ENCODE measurements at regions not wholly inside any gene's neighbourhood (a gene's known extent, or its start where the extent isn't known, plus 50 kb on each side); places are given as distances from the start of the nearest gene placed in this dataset.

DNA sequence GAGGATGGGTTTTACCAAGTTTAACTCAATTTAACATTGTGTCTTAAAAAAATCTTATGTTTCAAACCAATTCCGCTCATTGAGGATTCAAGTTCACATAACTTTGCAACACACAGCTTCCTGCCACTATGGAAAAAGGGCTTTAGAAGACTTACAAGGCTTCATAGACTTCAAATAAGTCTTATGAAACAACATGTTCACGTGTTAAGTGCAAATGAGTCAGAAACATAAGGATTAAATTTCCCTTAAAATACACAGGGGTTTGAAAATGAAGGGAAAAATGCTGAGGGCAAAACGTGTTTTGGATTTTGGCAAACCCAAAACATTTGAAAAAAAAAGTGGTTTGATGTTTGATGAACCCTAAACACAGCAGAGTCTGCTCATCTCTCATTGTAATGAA is 364.8 kb downstream of the BMP4 start:
- no peak overlapping the region for H3K4me2 ChIP-seq (ENCODE audit: insufficient read depth, insufficient read length, low read length)

More for the DNA sequence above, 364.8 kb downstream of the BMP4 start:
- no peak overlapping the region for H4K8ac ChIP-seq (replicated peaks; ENCODE audit: insufficient read length, low read depth, low read length)
- no peak overlapping the region for H3K4ac ChIP-seq (ENCODE audit: low read depth, low read length)
- Mint-ChIP-seq H3K27me3 (ENCODE audit: low read depth) (no peaks in the 10 kb centered on the region; the same call in 1 of the 2 replicates), H3K4me1 (no peaks in the 10 kb centered on the region), H3K9me3 (peaks cover 0 to 2% of the 10 kb centered on the region in 2 experiments; a peak in 3 of 5 replicates), H3K27ac (no peak overlapping the region), H3K4me3 (no peak overlapping the region), H3K36me3 (ENCODE audit: insufficient read depth in 1 of 3, low read depth in 3 of 3) (peaks cover 0 to 6% (median 1%) of the 10 kb centered on the region in 3 experiments; a peak in 1 of 7 replicates)
- no peaks in the 10 kb centered on the region for H4K20me1 ChIP-seq (ENCODE audit: control insufficient read depth, insufficient read depth, insufficient read length)
- no peaks in the 10 kb centered on the region for H3K23me2 ChIP-seq (ENCODE audit: insufficient read length, low read depth, low read length, poor library complexity, severe bottlenecking)
- no peaks in the 10 kb centered on the region for H3K27me3 ChIP-seq (ENCODE audit: insufficient read depth, low read length)
- H3T11ph ChIP-seq (ENCODE audit: low read length) = no peak overlapping the region
- no peaks in the 10 kb centered on the region for H3K79me1 ChIP-seq (ENCODE audit: insufficient read depth, low read depth, low read length, poor library complexity, severe bottlenecking)
- TF ChIP-seq, protein P1, sequence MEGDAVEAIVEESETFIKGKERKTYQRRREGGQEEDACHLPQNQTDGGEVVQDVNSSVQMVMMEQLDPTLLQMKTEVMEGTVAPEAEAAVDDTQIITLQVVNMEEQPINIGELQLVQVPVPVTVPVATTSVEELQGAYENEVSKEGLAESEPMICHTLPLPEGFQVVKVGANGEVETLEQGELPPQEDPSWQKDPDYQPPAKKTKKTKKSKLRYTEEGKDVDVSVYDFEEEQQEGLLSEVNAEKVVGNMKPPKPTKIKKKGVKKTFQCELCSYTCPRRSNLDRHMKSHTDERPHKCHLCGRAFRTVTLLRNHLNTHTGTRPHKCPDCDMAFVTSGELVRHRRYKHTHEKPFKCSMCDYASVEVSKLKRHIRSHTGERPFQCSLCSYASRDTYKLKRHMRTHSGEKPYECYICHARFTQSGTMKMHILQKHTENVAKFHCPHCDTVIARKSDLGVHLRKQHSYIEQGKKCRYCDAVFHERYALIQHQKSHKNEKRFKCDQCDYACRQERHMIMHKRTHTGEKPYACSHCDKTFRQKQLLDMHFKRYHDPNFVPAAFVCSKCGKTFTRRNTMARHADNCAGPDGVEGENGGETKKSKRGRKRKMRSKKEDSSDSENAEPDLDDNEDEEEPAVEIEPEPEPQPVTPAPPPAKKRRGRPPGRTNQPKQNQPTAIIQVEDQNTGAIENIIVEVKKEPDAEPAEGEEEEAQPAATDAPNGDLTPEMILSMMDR (conservative IDR thresholded peaks at IDR 0.05) = no peak
- no peaks in the 10 kb centered on the region for H3K4me1 ChIP-seq (ENCODE audit: insufficient read depth, low read length)
- no peak for DNase-seq
- H3K9me3 ChIP-seq (ENCODE audit: control insufficient read depth, low read depth, low read length) = no peaks in the 10 kb centered on the region
- no peak overlapping the region for H3K27ac ChIP-seq (ENCODE audit: insufficient read length, low read depth, low read length)
- no peaks in the 10 kb centered on the region for H3K79me2 ChIP-seq (ENCODE audit: insufficient read depth, low read length)
- no peak overlapping the region for H2BK5ac ChIP-seq (ENCODE audit: insufficient read length, low read length)
- no peak overlapping the region for H3K23ac ChIP-seq (ENCODE audit: insufficient read length, low read depth, low read length)
- H2AFZ ChIP-seq (ENCODE audit: low read length) = no peak overlapping the region
- no peak overlapping the region for H2BK15ac ChIP-seq (ENCODE audit: low read depth, low read length)
- H2BK12ac ChIP-seq (ENCODE audit: insufficient read length, low read depth, low read length) = no peak overlapping the region
- H2AK5ac ChIP-seq (ENCODE audit: insufficient read length, low read length) = no peak overlapping the region
- H3K9ac ChIP-seq (ENCODE audit: extremely low read depth, insufficient read length, low read length) = no peak overlapping the region
- H4K91ac ChIP-seq (ENCODE audit: insufficient read length, low read depth, low read length) = no peak overlapping the region
- no peak overlapping the region for H2BK120ac ChIP-seq (ENCODE audit: low read depth, low read length, poor library complexity, severe bottlenecking)
- no peak overlapping the region for H3K18ac ChIP-seq (ENCODE audit: insufficient read length, low read depth, low read length)
- WGBS (ENCODE audit: extremely low coverage, insufficient read length, low lambda C conversion rate) = no CpG with 5 or more reads among the region's 3 CpGs
- no peak overlapping the region for H2BK20ac ChIP-seq (ENCODE audit: low read depth, low read length, poor library complexity, severe bottlenecking)
- no peak overlapping the region for H4K5ac ChIP-seq (ENCODE audit: insufficient read length, low read depth, low read length)
- no peak overlapping the region for H3K14ac ChIP-seq (ENCODE audit: insufficient read depth, low read length)
- no peak overlapping the region for H3K56ac ChIP-seq (ENCODE audit: insufficient read length, low read depth, low read length)
